ENCODE measurements at regions not wholly inside any gene's neighbourhood (a gene's known extent, or its start where the extent isn't known, plus 50 kb on each side); places are given as distances from the start of the nearest gene placed in this dataset.
A peak's percentile ranks its signal among the peaks of the same experiment; 100 is the strongest.

GRCh38 chr12:4117386-4118016 lies 156.1 kb upstream of the CCND2 start:
- H4K20me1 ChIP-seq (ENCODE audit: insufficient read depth, low read length): peaks cover 4% of the 10 kb centered on the region
- peaks cover 33 to 35% of the 10 kb centered on the region in 2 donors for H3K4me1 ChIP-seq (ENCODE audit: control insufficient read depth in 1 of 2, insufficient read depth in 2 of 2, low read length in 2 of 2)
- Mint-ChIP-seq H3K4me1 (peaks cover 54% of the 10 kb centered on the region), H3K36me3 (no peaks in the 10 kb centered on the region), H3K27me3 (ENCODE audit: low read depth in 3 of 3) (peaks cover 27 to 39% (median 32%) of the 10 kb centered on the region in 3 donors), H3K4me3 (peak overlapping the region; percentile 37 to 80), H3K9me3 (peaks cover 0 to 3% (median 0%) of the 10 kb centered on the region in 7 donors), H3K27ac (peak overlapping the region; percentile 51 to 87 (median 78))
- TF ChIP-seq CTCF (IDR thresholded peaks at IDR 0.05): no peak
- no peaks in the 10 kb centered on the region for H3K36me3 ChIP-seq (replicated peaks in 1 of 2; ENCODE audit: control insufficient read depth in 1 of 2, insufficient read depth in 2 of 2, low read length in 2 of 2)
- H3K4me3 ChIP-seq (replicated peaks in 1 of 3; ENCODE audit: low read depth in 2 of 3, low read length in 3 of 3): peak overlapping the region in 1 of 3 experiments; percentile 43
- no peak overlapping the region for H2AFZ ChIP-seq (ENCODE audit: insufficient read depth, low read depth, low read length, poor library complexity, severe bottlenecking)
- H3K9ac ChIP-seq (ENCODE audit: insufficient read depth, low read length, poor library complexity, severe bottlenecking): no peak overlapping the region
- H3K79me2 ChIP-seq (ENCODE audit: insufficient read depth, low read length): no peaks in the 10 kb centered on the region
- no peak overlapping the region for H3K27ac ChIP-seq (ENCODE audit: low read depth in 1 of 2, low read length in 2 of 2)
- 9% methylated on average over 8 of the region's 12 CpGs for WGBS (ENCODE audit: insufficient coverage)
- H3K9me3 ChIP-seq (replicated peaks in 1 of 2; ENCODE audit: control insufficient read depth in 1 of 2, insufficient read depth in 1 of 2, low read length in 2 of 2): no peaks in the 10 kb centered on the region
- intact Hi-C loops (cut with micrococcal nuclease): loop anchor here in 1 of 2 donors (5.0 kb wide), 1 partner anchor 155 kb away; the partner anchor contains the start of gene CCND2
- H3K4me2 ChIP-seq (replicated peaks; ENCODE audit: extremely low read depth, low read length, poor library complexity, severe bottlenecking): peak overlapping the region; percentile 65
- H3K27me3 ChIP-seq (ENCODE audit: control insufficient read depth in 2 of 2, insufficient read depth in 2 of 2, low read length in 2 of 2): peaks cover 12 to 14% of the 10 kb centered on the region in 2 donors
- DNase-seq: peak in 2 of 3 donors; percentile 32 to 66

DNA sequence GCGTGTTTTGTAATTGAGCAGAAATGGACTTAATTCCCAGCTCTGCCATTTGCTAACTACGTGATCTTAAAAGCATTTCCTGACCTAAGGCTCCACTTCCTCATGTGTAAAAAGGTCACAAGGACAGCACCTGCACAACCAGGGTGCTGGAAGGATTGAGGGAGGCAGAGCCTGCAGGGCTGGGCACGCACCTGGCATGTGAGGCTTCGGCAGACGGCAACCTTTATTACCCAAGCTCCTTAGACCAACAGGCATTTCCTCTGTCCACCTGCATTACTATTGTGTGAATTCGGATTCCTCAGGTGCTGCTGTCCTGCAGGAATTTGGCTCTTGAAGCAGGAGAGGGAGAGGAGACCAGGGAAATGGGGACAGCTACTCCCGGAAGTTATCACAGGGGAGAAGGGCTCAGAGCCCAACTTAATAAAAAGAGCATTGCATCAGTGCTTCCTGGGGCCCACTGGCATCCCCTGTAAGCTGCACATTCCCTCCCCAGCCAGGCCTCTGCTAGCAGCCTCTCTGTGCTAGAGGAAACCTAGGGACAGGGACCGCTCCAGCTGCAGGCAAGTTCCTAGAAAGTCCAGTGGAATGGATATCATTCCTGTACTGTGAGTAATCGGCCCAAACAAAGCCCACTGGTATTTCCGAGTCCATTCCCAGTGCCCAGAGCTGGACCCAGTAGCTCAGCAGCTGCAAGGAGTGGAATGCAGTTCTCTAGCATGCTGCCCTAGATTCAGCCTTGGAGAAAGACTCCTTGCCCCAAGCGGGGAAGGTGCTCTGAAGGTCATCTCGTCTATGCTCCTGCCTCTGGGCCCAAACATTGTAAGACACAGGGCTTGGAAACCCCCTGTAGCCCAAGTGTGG lies 157.1 kb upstream of the CCND2 start:
- DNase-seq: peak in 1 of 3 donors; percentile 20
- no peak overlapping the region for H2AFZ ChIP-seq (ENCODE audit: insufficient read depth, low read depth, low read length, poor library complexity, severe bottlenecking)
- intact Hi-C loops (cut with micrococcal nuclease): loop anchor here in 1 of 2 donors (5.0 kb wide), 1 partner anchor 156 kb away; the partner anchor contains the start of gene CCND2
- no peak overlapping the region for H3K4me3 ChIP-seq (replicated peaks in 1 of 3; ENCODE audit: low read depth in 2 of 3, low read length in 3 of 3)
- no peak overlapping the region for H3K9ac ChIP-seq (ENCODE audit: insufficient read depth, low read length, poor library complexity, severe bottlenecking)
- H3K27ac ChIP-seq (ENCODE audit: low read depth in 1 of 2, low read length in 2 of 2): no peak overlapping the region
- H3K9me3 Mint-ChIP-seq: peaks cover 0 to 3% (median 0%) of the 10 kb centered on the region in 7 donors
- H3K9me3 ChIP-seq (replicated peaks in 1 of 2; ENCODE audit: control insufficient read depth in 1 of 2, insufficient read depth in 1 of 2, low read length in 2 of 2): no peaks in the 10 kb centered on the region
- peak overlapping the region in 1 of 2 donors; percentile 72 for H3K4me3 Mint-ChIP-seq
- H3K36me3 ChIP-seq (replicated peaks in 1 of 2; ENCODE audit: control insufficient read depth in 1 of 2, insufficient read depth in 2 of 2, low read length in 2 of 2): no peaks in the 10 kb centered on the region
- peak overlapping the region in 1 of 7 donors; percentile 36 for H3K27ac Mint-ChIP-seq
- peaks cover 57% of the 10 kb centered on the region for H3K4me1 Mint-ChIP-seq
- H3K79me2 ChIP-seq (ENCODE audit: insufficient read depth, low read length): no peaks in the 10 kb centered on the region
- TF ChIP-seq CTCF (IDR thresholded peaks at IDR 0.05): no peak
- H3K4me2 ChIP-seq (replicated peaks; ENCODE audit: extremely low read depth, low read length, poor library complexity, severe bottlenecking): no peak overlapping the region
- H3K36me3 Mint-ChIP-seq: no peaks in the 10 kb centered on the region
- peaks cover 35 to 37% of the 10 kb centered on the region in 2 donors for H3K4me1 ChIP-seq (ENCODE audit: control insufficient read depth in 1 of 2, insufficient read depth in 2 of 2, low read length in 2 of 2)
- H3K27me3 Mint-ChIP-seq (ENCODE audit: low read depth in 3 of 3): peaks cover 25 to 44% (median 34%) of the 10 kb centered on the region in 3 donors
- peaks cover 11 to 12% of the 10 kb centered on the region in 2 donors for H3K27me3 ChIP-seq (ENCODE audit: control insufficient read depth in 2 of 2, insufficient read depth in 2 of 2, low read length in 2 of 2)
- WGBS (ENCODE audit: insufficient coverage): 47% methylated on average over 8 of the region's 12 CpGs
- H4K20me1 ChIP-seq (ENCODE audit: insufficient read depth, low read length): peaks cover 4% of the 10 kb centered on the region
